ENCODE measurements at regions not wholly inside any gene's neighbourhood (a gene's known extent, or its start where the extent isn't known, plus 50 kb on each side); places are given as distances from the start of the nearest gene placed in this dataset.

GRCh38 chr1:112247036-112247597, 148.9 kb upstream of the CTTNBP2NL start:
- TF ChIP-seq ZNF274 (IDR thresholded peaks at IDR 0.05; ENCODE audit: low read depth, low read length) (no peak), SUZ12 (IDR thresholded peaks at IDR 0.05; ENCODE audit: extremely low read depth, insufficient read depth, insufficient read length) (no peak)
